ENCODE measurements at regions not wholly inside any gene's neighbourhood (a gene's known extent, or its start where the extent isn't known, plus 50 kb on each side); places are given as distances from the start of the nearest gene placed in this dataset.

DNA sequence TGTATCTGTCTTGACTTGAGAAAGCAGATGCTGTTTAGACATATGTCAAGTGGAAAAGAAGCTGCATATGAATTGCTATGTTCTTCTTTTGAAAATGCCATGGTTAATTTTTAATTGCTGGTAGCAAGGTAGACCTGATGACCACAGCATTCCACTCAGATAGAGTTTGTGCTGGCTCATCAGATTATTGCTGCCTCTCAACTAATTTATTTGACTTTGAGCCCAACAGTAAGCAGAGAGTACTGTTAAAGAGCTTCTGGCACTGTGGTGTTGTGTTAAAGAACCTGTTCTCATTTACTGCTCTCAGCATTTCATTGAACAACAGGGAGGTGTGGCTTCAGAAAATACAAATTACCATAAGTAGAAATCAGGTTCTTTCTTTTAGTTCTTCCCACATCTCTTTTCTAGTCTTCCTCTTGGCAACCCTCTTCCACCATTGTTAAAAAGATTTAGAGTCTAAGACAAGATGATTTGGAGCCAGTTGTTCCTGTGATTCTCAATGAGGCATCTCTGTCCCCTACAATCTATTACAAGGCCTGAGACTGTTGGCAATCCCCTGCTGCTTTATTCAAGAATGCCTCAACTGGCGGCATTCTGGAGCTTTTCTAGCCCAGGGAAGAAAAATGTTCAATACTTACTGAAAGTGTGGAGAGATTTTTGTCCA lies 967.6 kb upstream of the GJE1 start:
- H3K27ac Mint-ChIP-seq: no peak overlapping the region
- H3K36me3 Mint-ChIP-seq (ENCODE audit: low read depth): no peaks in the 10 kb centered on the region
- H3K27me3 Mint-ChIP-seq: peaks cover 2% of the 10 kb centered on the region
- DNase-seq: no peak
- POLR2A ChIA-PET: no interaction called here
- no peak overlapping the region for H3K4me3 Mint-ChIP-seq
- no peaks in the 10 kb centered on the region for H3K9me3 Mint-ChIP-seq
- CTCF ChIA-PET: no interaction called here
- no peaks in the 10 kb centered on the region for H3K4me1 Mint-ChIP-seq

GRCh38 chr6:141164042-141164743 lies 968.5 kb upstream of the GJE1 start:
- no peak for DNase-seq
- Mint-ChIP-seq H3K9me3 (no peaks in the 10 kb centered on the region), H3K4me1 (no peaks in the 10 kb centered on the region), H3K4me3 (no peak overlapping the region), H3K27me3 (peaks cover 2% of the 10 kb centered on the region), H3K27ac (no peak overlapping the region), H3K36me3 (ENCODE audit: low read depth) (no peaks in the 10 kb centered on the region)
- CTCF ChIA-PET: no interaction called here
- POLR2A ChIA-PET: no interaction called here

DNA sequence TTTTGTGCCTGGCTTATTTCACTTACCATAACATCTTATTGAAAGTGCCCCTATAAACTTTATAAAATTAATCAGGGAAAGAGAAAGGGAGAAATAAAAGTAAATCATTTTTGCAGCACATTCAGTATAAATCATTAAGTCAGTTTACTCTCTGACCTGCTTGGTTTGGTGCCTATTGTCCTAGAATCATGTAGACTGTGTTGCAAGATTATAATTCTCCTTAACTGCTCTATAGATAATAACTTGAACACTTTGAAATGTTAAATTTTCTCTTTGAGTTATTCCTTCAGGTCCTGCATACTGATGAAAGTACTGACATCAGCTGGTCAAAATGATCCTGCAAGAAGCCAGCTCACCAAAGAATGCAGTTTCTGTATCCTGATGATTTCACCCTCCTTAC lies 969.6 kb upstream of the GJE1 start:
- CTCF ChIA-PET: no interaction called here
- Mint-ChIP-seq H3K4me3 (no peak overlapping the region), H3K27me3 (peaks cover 2% of the 10 kb centered on the region), H3K9me3 (no peaks in the 10 kb centered on the region), H3K4me1 (no peaks in the 10 kb centered on the region), H3K27ac (no peak overlapping the region), H3K36me3 (ENCODE audit: low read depth) (no peaks in the 10 kb centered on the region)
- POLR2A ChIA-PET: no interaction called here
- DNase-seq: no peak

GRCh38 chr6:141158740-141159139 lies 974.0 kb upstream of the GJE1 start:
- no peaks in the 10 kb centered on the region for H3K4me1 Mint-ChIP-seq
- peaks cover 2% of the 10 kb centered on the region for H3K9me3 Mint-ChIP-seq
- DNase-seq: no peak
- H3K4me3 Mint-ChIP-seq: no peak overlapping the region
- H3K27ac Mint-ChIP-seq: no peak overlapping the region
- no peaks in the 10 kb centered on the region for H3K27me3 Mint-ChIP-seq
- H3K36me3 Mint-ChIP-seq (ENCODE audit: low read depth): no peaks in the 10 kb centered on the region
- ChIA-PET CTCF (no interaction called here), POLR2A (no interaction called here)

DNA sequence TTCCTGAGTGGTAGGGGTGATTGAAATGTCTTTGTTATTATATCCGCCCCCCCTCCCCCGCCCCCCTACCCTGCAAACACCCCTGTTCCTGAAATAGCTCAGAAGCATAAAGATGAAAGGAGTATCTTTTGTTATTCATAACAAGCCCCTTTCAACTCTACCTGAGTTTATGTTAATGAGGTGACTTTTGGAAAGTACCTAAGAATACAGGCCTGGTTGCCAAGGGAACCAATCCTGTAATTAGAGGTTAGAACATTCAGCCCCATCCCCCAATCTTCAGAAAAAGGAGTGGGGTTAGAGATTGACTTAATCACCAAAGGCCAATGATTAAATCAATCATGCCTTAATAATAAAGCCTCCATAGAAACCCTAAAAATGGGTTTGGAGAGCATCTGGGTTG lies 979.2 kb upstream of the GJE1 start:
- peak; percentile 9 for DNase-seq
- no peaks in the 10 kb centered on the region for H3K36me3 Mint-ChIP-seq (ENCODE audit: low read depth)
- ChIA-PET CTCF (no interaction called here), POLR2A (no interaction called here)
- no peaks in the 10 kb centered on the region for H3K27me3 Mint-ChIP-seq
- H3K4me1 Mint-ChIP-seq: peaks cover 5% of the 10 kb centered on the region
- peaks cover 2% of the 10 kb centered on the region for H3K9me3 Mint-ChIP-seq
- no peak overlapping the region for H3K27ac Mint-ChIP-seq
- H3K4me3 Mint-ChIP-seq: no peak overlapping the region

DNA sequence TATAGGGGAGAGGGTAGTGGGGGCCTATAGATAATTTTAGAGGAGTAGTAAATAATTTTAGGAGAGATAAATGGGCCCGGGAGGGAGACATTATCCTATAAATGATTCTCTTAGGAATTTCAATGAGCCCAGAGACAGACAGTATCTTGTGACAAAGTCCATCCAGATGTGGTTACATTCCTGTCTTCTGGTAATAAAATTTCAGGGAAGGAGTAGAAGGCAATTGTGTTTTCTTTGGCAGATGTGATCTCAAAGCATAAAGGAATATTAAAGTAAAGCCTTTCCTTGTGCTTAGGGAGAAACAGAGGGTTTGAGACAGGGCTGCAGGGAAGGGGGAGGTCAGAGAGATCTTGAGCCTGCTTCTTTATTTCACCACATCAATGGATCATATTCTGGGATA lies 979.8 kb upstream of the GJE1 start:
- H3K27me3 Mint-ChIP-seq: no peaks in the 10 kb centered on the region
- no peaks in the 10 kb centered on the region for H3K36me3 Mint-ChIP-seq (ENCODE audit: low read depth)
- peaks cover 5% of the 10 kb centered on the region for H3K4me1 Mint-ChIP-seq
- no peak overlapping the region for H3K4me3 Mint-ChIP-seq
- no peak for DNase-seq
- no peak overlapping the region for H3K27ac Mint-ChIP-seq
- CTCF ChIA-PET: no interaction called here
- POLR2A ChIA-PET: no interaction called here
- peaks cover 2% of the 10 kb centered on the region for H3K9me3 Mint-ChIP-seq

- no peaks in the 10 kb centered on the region for H3K36me3 Mint-ChIP-seq (ENCODE audit: low read depth)
- CTCF ChIA-PET: no interaction called here
These were observed 980.9 kb upstream of the GJE1 start for GRCh38 chr6:141151710-141152417.

GRCh38 chr6:141141870-141142269 lies 990.9 kb upstream of the GJE1 start:
- Mint-ChIP-seq H3K4me3 (no peak overlapping the region), H3K27me3 (no peaks in the 10 kb centered on the region), H3K4me1 (no peaks in the 10 kb centered on the region), H3K27ac (no peak overlapping the region), H3K36me3 (ENCODE audit: low read depth) (no peaks in the 10 kb centered on the region), H3K9me3 (no peaks in the 10 kb centered on the region)
- CTCF ChIA-PET: no interaction called here
- DNase-seq: no peak
- POLR2A ChIA-PET: no interaction called here

More at GRCh38 chr6:141151710-141152417, 980.9 kb upstream of the GJE1 start:
- Mint-ChIP-seq H3K27me3 (no peaks in the 10 kb centered on the region), H3K4me1 (peaks cover 5% of the 10 kb centered on the region), H3K27ac (no peak overlapping the region), H3K4me3 (no peak overlapping the region), H3K9me3 (peaks cover 2% of the 10 kb centered on the region)
- POLR2A ChIA-PET: no interaction called here
- no peak for DNase-seq

- no peak for DNase-seq
- Mint-ChIP-seq H3K4me3 (no peak overlapping the region), H3K27ac (no peak overlapping the region), H3K4me1 (no peaks in the 10 kb centered on the region), H3K36me3 (ENCODE audit: low read depth) (no peaks in the 10 kb centered on the region), H3K9me3 (no peaks in the 10 kb centered on the region), H3K27me3 (no peaks in the 10 kb centered on the region)
- ChIA-PET CTCF (no interaction called here), POLR2A (no interaction called here)
These were observed 991.8 kb upstream of the GJE1 start for GRCh38 chr6:141140905-141141304.

DNA sequence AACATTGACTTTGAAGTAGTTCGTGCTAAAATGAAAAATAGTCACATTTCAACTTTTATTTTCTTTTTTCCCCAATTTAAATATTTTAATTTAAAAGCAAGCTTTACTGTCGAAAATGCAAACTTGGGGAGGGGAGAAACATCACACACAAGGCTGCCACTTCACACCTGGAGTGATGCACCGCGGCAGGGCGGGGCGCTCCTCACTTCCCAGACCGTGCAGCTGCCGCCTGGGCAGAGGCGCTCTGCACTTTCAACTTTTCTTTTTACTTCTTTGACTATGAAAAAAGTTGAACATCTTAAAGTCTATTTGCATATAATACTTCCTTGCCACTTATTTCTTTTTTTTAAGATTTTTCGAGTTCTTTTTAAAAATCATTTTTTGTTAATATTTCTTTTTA lies 993.3 kb upstream of the GJE1 start:
- ChIA-PET CTCF (no interaction called here), POLR2A (no interaction called here)
- Mint-ChIP-seq H3K9me3 (no peaks in the 10 kb centered on the region), H3K4me1 (no peaks in the 10 kb centered on the region), H3K27me3 (no peaks in the 10 kb centered on the region), H3K27ac (no peak overlapping the region), H3K4me3 (no peak overlapping the region), H3K36me3 (ENCODE audit: low read depth) (no peaks in the 10 kb centered on the region)
- no peak for DNase-seq

GRCh38 chr6:141134723-141135122 lies 998.0 kb upstream of the GJE1 start:
- ChIA-PET POLR2A (no interaction called here), CTCF (interaction anchor here (0.6 kb wide), 1 partner anchor 722 kb away, joined by 3 read pairs; no protein-coding TSS in a partner anchor)
- Mint-ChIP-seq H3K9me3 (no peaks in the 10 kb centered on the region), H3K4me1 (no peaks in the 10 kb centered on the region), H3K36me3 (ENCODE audit: low read depth) (no peaks in the 10 kb centered on the region), H3K27ac (no peak overlapping the region), H3K4me3 (no peak overlapping the region), H3K27me3 (no peaks in the 10 kb centered on the region)
- no peak for DNase-seq

- no peak overlapping the region for H3K4me3 Mint-ChIP-seq
- POLR2A ChIA-PET: no interaction called here
These were observed 998.9 kb upstream of the GJE1 start for GRCh38 chr6:141133836-141134235.

DNA sequence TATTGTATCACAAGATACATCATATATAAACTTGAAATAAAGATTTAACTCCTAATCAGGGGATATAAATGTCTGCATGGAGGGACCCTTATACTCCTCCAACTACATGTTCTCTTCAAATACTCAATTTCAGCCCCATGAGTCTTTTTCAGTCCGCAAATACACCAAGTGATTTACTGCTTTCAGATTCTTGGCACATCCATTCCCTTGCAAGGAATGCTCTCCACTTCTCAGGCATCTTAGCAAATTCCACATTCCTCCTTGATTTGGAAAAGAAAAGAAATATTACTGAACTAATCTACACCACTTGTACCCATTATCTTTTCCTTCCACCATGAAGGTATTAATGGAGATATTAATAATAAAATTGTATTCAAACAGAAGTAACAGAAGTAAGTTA lies 999.4 kb upstream of the GJE1 start:
- Mint-ChIP-seq H3K36me3 (ENCODE audit: low read depth) (no peaks in the 10 kb centered on the region), H3K4me3 (no peak overlapping the region), H3K27me3 (no peaks in the 10 kb centered on the region), H3K9me3 (no peaks in the 10 kb centered on the region), H3K4me1 (no peaks in the 10 kb centered on the region), H3K27ac (no peak overlapping the region)
- ChIA-PET POLR2A (no interaction called here), CTCF (no interaction called here)
- no peak for DNase-seq

More at GRCh38 chr6:141133836-141134235, 998.9 kb upstream of the GJE1 start:
- CTCF ChIA-PET: no interaction called here
- Mint-ChIP-seq H3K4me1 (no peaks in the 10 kb centered on the region), H3K9me3 (no peaks in the 10 kb centered on the region), H3K27ac (no peak overlapping the region), H3K27me3 (no peaks in the 10 kb centered on the region), H3K36me3 (ENCODE audit: low read depth) (no peaks in the 10 kb centered on the region)
- no peak for DNase-seq

- DNase-seq: no peak
- H3K4me1 Mint-ChIP-seq: no peaks in the 10 kb centered on the region
- no peaks in the 10 kb centered on the region for H3K27me3 Mint-ChIP-seq
- POLR2A ChIA-PET: no interaction called here
- H3K36me3 Mint-ChIP-seq (ENCODE audit: low read depth): no peaks in the 10 kb centered on the region
- no peaks in the 10 kb centered on the region for H3K9me3 Mint-ChIP-seq
- CTCF ChIA-PET: no interaction called here
- H3K4me3 Mint-ChIP-seq: no peak overlapping the region
- H3K27ac Mint-ChIP-seq: no peak overlapping the region
These were observed 1001.1 kb upstream of the GJE1 start for GRCh38 chr6:141131616-141132015.

All from activated CD4-positive, alpha-beta T cell treated with anti-CD3 and anti-CD28 coated beads, Interleukin-2, amount 10 ng/mL, durations not matched to agents 7 days and 5 days (primary cell).